Epithelial cell of esophagus (primary cell): ENCODE measurements at regions not wholly inside any gene's neighbourhood (a gene's known extent, or its start where the extent isn't known, plus 50 kb on each side); places are given as distances from the start of the nearest gene placed in this dataset.
"Not testable (repeated sequence)": the region's sequence is repeated elsewhere in the genome, so short reads cannot be mapped to it uniquely, and the experiment has no call there.

Source experiments
- DNase-seq: peaks from one replicate; pipeline ENCODE4 v3.0.0; 2010; ENCODE audit warnings: low read depth
- H3K4me3 ChIP-seq: 2 replicates; pipeline ENCODE4 v1.5.1; 2011; ENCODE audit warnings: mild to moderate bottlenecking, low read length, control low read depth
- TF ChIP-seq, protein P1 (sequence below): IDR thresholded peaks from 2 replicates; pipeline ENCODE4 v1.5.1; 2011; ENCODE audit warnings: low read depth, mild to moderate bottlenecking, low read length, control low read depth, inconsistent platforms; ENCODE audit not compliant: insufficient read depth; ENCODE audit errors: missing control alignments

DNA sequence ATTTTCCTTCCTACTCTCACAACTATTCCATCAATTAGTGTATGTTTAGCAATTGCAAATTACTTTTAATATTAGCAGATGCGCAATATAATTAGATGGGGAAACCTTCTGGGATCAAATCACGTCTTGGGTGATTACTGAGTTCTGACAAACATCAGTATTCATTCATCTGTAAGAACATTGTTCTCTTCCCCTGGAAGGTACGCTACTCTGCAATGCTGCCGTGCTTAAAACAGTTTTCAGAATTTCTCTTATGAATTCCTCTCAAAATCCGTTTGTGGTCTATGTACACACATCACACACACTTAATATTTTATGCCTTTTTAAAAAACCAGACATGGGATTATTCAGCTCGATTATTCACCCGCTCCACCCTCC, 237.5 kb upstream of the NEBL start:
- DNase-seq: no peak
- no peak overlapping the region for H3K4me3 ChIP-seq
- TF ChIP-seq, protein P1, sequence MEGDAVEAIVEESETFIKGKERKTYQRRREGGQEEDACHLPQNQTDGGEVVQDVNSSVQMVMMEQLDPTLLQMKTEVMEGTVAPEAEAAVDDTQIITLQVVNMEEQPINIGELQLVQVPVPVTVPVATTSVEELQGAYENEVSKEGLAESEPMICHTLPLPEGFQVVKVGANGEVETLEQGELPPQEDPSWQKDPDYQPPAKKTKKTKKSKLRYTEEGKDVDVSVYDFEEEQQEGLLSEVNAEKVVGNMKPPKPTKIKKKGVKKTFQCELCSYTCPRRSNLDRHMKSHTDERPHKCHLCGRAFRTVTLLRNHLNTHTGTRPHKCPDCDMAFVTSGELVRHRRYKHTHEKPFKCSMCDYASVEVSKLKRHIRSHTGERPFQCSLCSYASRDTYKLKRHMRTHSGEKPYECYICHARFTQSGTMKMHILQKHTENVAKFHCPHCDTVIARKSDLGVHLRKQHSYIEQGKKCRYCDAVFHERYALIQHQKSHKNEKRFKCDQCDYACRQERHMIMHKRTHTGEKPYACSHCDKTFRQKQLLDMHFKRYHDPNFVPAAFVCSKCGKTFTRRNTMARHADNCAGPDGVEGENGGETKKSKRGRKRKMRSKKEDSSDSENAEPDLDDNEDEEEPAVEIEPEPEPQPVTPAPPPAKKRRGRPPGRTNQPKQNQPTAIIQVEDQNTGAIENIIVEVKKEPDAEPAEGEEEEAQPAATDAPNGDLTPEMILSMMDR: no peak

DNA sequence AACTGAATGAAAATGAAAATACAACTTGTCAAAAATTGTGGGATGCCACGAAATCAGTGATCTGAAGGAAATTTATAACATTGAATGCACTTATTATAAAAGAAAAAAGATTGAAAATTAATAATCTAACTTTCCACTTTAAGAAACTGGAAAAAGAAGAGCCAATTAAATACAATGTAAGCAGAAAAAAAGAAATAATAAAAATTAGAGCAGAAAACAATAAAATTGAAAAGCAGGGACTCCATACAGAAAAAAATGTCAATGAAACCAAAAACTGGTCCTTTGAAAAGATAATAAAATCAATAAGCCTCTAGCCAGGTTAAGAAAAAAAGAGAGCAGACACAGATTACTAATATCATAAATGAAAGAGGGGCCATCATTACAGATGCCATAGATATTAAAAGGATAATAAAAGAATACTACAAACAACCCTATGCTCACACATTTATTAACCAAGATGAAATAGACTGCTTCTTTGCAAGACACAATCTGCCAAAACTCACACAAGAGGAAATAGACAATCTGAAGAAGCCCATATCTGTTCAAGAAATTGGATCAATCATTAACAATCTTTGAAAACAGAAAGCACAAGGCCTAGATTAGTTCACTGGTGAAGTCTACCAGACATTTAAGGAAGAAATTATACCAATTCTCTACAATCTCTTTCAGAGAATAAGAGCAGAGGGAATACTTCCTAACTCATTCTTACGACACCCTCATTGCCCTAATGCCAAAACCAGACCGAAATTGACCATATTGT, 233.8 kb upstream of the NEBL start:
- no peak overlapping the region for H3K4me3 ChIP-seq
- TF ChIP-seq, protein P1: no peak
- no peak for DNase-seq

DNA sequence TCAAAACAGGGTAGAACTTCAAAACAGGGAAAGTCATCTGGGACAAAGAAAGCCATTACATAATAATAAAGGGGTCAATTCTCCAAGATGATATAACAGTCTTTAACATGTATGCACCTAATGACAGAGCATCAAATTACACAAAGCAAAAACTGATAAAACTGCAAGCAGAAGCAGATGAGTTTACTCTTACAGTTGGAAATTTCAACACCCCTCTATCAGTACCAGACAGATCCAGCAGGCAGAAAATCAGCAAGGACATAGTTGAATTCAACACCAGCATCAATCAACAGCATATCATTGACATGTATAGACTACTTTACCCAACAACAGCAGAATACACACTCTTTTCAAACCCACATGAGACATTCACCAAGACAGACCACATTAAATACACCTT, 233.0 kb upstream of the NEBL start:
- H3K4me3 ChIP-seq: no peak overlapping the region
- no peak for DNase-seq
- TF ChIP-seq, protein P1: no peak

DNA sequence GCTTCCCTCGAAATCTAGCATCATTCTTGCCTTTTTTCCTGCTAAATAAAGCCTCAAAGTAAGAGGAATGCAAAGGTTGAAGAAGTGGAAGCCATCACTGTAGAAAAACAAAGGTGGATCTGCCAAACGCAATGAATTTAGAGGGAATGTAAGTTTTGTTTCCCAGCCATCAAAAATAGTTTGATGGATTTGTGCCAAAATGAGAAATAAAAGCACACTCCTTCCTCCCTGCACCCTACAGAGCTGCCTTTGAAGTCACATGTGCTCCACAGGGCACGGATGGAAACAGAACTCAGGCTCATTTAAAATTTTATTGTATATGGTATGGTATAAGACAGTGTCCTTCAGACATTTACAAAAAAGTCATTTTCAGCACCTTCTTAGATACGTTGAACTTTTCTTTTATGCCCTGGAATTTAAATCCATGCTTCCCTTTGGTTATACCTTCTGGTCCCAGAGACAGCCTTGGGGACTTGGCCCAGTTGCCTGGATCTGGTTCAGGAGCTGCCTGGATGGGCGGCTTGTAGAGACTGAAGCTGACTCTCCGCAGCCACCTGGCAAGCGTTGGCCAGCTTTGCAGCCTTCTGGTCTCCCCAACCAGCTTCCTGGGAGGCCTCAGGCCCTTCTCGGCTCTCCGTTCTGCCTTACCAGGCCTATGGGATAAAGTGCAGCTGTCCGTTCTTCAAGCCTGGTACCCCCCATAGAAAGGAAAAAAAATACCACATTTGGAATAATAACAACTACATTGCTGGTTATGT, 228.5 kb upstream of the NEBL start:
- TF ChIP-seq, protein P1: no peak
- H3K4me3 ChIP-seq: no peak overlapping the region
- DNase-seq: no peak

DNA sequence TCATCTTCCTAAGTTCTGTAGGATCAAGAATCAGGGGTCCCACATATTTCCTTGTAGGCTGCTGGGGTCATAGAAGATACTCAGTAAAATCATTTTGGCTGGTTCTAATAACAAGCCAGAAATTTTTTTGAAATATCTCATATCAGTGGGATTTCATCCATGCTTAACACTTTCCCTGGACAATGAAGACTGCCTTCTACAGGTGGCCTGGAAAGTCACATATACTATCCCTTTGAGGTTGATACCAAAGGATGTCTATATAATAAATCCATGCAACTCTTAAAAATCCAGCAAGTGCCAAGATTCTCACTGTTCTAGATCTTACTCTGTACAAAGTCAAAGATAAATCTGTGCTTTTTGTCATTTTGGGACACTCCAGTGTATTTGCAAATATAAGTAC, 225.8 kb upstream of the NEBL start:
- no peak for DNase-seq
- TF ChIP-seq, protein P1: no peak
- no peak overlapping the region for H3K4me3 ChIP-seq

DNA sequence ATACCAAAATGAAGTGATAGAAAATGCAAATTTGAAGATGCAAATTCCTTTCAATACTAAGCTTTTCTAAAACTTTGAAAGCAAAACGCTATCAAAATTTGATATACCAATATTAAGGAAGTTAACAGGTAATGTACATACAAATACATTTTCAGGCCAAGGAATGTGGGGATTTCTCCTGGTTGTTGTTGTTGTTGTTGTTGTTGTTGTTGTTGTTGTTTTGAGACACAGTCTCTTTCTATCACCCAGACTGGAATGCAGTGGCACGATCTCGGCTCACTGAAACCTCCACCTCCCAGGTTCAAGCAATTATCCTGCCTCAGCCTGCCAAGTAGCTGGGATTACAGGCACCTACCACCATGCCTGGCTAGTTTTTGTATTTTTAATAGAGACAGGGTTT, 224.7 kb upstream of the NEBL start:
- not testable (repeated sequence) for H3K4me3 ChIP-seq, DNase-seq

DNA sequence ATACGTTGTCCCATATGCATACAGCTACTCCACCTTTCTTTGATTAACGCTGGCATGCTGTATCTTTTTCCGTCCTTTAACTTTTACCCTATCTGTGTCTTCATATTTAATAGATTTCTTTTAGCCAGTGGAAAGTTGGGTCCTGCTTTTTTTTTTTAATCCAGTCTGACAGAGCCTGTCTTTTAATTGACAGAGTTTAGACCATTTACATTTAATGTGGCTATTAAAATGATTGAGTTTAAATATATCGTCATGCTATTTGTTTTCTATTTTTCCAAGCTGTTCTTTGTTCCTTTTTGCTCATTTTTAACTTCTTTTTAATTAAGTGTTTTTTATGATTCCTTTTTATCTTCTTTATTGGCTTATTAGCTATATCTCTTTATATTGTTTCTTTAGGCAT, 217.6 kb upstream of the NEBL start:
- TF ChIP-seq, protein P1: no peak
- H3K4me3 ChIP-seq: no peak overlapping the region
- no peak for DNase-seq
